HK-2 (cell line): ENCODE measurements at regions not wholly inside any gene's neighbourhood (a gene's known extent, or its start where the extent isn't known, plus 50 kb on each side); places are given as distances from the start of the nearest gene placed in this dataset.

Experiments
- DNase-seq: peaks from one replicate; pipeline ENCODE4 v3.0.0-alpha.2; 2018; ENCODE audit not compliant: unreplicated experiment

- no peak for DNase-seq
Measured at GRCh38 chr14:54173802-54174201, 217.2 kb upstream of the BMP4 start.

- DNase-seq, result no peak
Measured at GRCh38 chr14:54174457-54174856, 217.8 kb upstream of the BMP4 start.

DNA sequence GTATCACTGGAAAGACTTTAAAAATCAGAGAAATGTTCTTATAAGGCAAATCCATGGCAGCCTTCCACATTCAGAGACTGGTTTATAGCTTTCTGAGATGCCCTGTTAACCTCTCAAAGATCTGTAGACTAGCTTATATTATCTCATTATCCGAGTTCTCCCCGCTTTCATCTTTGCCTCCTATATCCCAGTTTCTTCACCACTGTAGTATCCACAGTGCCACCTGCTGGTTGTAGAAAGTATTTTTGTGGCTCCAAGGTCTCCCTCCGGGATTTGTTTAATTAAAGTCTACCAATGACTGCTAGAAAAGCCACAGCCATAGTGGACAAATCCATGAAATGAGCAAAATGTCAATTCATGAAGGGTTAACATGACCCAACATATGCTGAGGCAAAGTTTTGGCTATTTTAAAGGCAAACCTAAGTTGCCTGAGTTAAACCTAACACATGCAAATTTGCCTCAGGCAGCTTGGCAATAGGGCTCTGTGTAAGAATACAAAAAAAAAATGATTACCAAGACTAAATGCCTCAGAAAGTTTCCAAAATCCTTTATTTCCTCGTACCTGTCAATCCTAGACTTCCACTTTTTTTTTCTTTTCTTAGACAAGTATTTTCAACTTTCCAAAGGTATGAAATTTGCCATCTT, 218.8 kb upstream of the BMP4 start:
- DNase-seq, result peak; percentile 46

GRCh38 chr14:54177019-54177418, 219.8 kb upstream of the CDKN3 start:
- no peak for DNase-seq

- no peak for DNase-seq
Measured at GRCh38 chr14:54177641-54178621, 218.9 kb upstream of the CDKN3 start.

- DNase-seq, result peak; percentile 2
Measured at GRCh38 chr14:54182419-54183045, 214.3 kb upstream of the CDKN3 start.

DNA sequence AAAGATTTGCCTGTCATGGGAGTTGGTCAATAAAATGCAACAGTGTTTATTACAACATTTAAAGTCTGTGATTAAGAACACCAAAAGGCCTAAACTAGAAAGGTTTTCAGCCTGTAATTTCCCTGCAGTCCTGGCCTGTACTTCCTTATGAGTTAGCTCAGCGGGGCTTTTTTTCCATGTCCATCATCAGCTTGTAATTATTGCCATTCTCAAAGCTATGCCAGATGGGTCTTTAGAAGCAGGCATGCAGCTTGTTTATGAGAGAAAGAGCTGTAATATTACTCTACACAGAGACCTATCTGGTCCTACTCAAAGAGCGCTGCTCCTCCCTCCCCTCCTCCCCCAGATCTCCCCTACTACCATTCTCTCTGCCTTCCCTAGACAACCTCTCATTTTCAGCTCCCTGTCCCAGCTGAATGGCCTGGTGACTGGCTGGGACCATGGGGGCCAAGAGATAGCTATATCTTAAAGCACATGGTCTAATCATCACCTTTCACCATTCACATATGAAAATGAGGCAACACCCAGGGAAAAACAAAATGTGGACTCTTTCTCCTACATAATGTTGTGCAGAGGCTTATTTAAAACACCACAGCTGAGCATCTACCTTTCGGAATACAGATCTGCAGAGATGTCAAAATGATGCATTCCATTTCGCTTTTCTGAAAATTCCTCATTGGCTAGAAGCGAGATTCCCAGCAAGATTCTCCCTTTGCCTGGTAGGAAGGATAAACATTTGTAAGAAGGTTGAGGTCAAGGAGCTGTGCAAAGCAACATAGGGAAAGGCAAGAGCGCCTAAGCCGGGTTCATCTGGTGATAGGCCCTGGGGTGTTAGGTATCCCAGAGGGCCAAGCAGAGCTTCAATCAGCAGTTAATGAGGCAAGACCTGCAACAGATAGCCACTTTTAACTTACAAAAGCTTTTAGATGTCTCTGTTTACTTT, 209.7 kb upstream of the CDKN3 start:
- DNase-seq, result no peak

DNA sequence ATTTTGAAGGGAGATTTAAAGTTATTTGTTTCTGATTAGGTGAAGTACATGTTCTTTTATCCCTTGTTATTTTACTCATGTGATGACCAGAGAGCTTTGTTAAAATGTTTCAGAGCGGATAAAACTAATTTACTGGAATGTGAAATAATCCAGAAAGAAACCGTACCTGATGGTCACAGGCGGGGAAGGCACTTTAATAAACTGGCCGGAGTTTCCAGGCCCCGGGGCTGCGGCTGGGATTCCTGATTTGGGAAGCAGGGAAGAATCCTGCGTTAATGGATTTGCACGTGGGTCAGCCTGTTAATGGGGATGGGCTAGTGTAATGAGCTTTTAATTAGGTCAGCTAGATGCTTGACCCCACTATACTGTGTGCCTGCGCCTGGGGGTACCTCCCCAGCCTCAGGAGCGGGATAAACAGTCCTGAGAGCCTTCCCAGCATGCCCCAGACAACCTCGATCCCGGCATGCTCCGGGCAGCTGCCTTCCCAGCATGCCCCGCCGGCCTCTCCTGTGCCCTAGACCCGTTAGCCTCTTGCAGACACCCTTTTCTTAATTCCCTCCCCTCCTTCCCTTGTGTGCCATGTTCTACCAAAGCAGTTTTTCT, 208.6 kb upstream of the CDKN3 start:
- no peak for DNase-seq

DNA sequence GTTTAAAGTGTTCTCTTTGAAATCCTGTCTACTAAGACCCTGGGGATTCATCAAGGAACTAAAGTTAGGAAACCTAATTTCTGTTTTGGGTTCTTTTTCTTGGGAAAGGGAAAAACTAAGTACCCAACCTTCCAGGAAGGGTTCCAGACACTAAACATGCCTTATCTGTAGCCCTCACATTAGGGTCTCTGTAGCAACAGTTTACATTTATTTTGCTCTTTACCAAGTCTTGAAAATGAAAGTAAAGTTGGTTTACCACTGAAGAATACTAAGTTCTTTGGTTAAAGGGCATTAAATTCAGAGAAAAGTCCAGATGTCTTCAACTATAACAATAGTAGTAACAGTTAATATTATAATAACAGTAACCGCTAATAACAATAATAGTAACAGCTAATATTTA, 207.5 kb upstream of the CDKN3 start:
- DNase-seq, result no peak

DNA sequence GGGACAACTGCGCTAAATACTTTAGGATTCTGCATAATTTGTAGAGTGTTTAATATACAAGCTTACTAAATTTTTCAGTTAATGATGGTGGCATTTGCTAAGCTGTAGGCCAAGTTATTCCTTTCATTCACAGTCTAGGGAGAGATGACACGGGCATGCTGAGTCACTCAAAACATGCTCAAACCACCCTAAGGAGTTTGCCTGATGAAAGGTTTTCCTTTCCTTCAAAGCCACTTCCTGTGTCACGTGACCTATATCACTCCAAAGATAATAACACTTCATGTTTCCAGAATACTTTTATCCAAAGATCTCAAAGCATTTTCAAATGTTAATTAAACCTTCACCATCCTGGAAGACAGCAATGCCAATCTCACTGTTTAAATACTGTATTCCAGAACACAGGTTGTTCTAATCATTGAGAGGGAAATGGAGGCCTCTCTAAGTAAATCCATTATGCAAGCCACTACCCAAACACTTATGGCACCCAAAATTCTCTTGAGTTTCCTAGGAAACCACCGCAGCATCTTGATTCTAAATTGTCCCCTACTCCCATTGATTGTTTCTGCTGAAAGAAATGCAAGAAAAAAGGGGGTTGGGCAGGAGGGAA, 207.0 kb upstream of the CDKN3 start:
- DNase-seq, result peak; percentile 20

GRCh38 chr14:54191846-54192245, 205.0 kb upstream of the CDKN3 start:
- no peak for DNase-seq

- DNase-seq, result no peak
Measured at GRCh38 chr14:54192610-54193009, 204.2 kb upstream of the CDKN3 start.

DNA sequence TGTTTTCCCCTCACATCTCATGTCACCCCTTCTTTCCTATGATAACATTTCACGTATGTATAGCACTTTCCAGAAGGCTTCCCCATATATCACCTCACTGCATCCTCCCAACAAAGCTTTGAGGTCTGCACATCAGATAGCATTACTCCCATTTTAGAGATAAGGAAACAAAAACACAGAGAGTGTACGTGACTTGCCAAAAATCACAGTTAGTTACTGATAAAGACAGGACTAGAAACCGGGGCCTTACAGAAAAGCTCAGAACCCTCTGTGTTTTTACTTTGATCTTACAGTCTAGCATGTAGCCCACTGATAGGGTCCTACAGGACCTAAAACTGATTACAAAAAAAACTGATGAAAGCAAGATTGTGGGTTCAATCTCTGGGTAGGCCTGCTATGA, 202.9 kb upstream of the CDKN3 start:
- DNase-seq, result no peak

- no peak for DNase-seq
Measured at GRCh38 chr14:54194501-54194900, 202.3 kb upstream of the CDKN3 start.

- no peak for DNase-seq
Measured at GRCh38 chr14:54197369-54197768, 199.4 kb upstream of the CDKN3 start.

GRCh38 chr14:54200726-54201125, 196.1 kb upstream of the CDKN3 start:
- no peak for DNase-seq

DNA sequence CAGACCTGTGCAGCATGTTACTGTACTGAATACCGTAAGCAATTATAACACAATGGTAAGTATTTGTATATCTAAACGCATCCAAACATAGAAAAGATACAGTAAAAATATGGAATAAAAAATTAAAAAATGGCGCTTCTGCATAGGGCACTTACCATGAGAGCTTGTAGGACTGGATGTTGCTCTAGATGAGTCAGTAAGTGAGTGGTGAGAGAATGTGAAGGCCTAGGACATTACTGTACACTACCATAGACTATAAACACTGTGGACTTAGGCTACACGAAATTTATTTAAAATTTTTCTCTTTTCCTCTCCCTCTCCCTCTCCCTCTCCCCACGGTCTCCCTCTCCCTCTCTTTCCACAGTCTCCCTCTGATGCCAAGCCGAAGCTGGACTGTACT, 194.5 kb upstream of the CDKN3 start:
- DNase-seq, result no peak

GRCh38 chr14:54206516-54206915, 190.3 kb upstream of the CDKN3 start:
- no peak for DNase-seq

GRCh38 chr14:54207075-54207474, 189.7 kb upstream of the CDKN3 start:
- no peak for DNase-seq
